OCI-LY1 (cell line): ENCODE measurements at regions not wholly inside any gene's neighbourhood (a gene's known extent, or its start where the extent isn't known, plus 50 kb on each side); places are given as distances from the start of the nearest gene placed in this dataset.

ENCODE experiments used
- H2AFZ ChIP-seq: fragments of 200-600 bp; sonication (generic), shearing (Covaris generic); 2 replicates; pipeline ENCODE4 v1.6.0; 2014; ENCODE audit warnings: antibody characterized with exemption, mild to moderate bottlenecking, low read length
- H3F3A ChIP-seq: fragments of 200-600 bp; sonication (generic), shearing (Covaris generic); 2 replicates; pipeline ENCODE4 v1.6.0; 2014; ENCODE audit warnings: mild to moderate bottlenecking, antibody characterized with exemption, low read length, moderate library complexity; ENCODE audit not compliant: insufficient read depth
- H3K27ac ChIP-seq: fragments of 200-600 bp; sonication (generic); 2 replicates; pipeline ENCODE4 v1.5.1; 2014; ENCODE audit warnings: low read length, mixed run types, mild to moderate bottlenecking, low read depth; ENCODE audit not compliant: poor library complexity, severe bottlenecking
- H3K27me3 ChIP-seq: fragments of 200-600 bp; sonication (generic); 2 replicates; pipeline ENCODE4 v1.6.0; 2014; ENCODE audit warnings: antibody characterized with exemption, mild to moderate bottlenecking, low read length, moderate library complexity; ENCODE audit not compliant: insufficient read depth
- H3K36me3 ChIP-seq: fragments of 200-600 bp; sonication (generic); 2 replicates; pipeline ENCODE4 v1.6.1; 2014; ENCODE audit warnings: mild to moderate bottlenecking, antibody characterized with exemption, low read length, moderate library complexity, mixed read lengths; ENCODE audit not compliant: insufficient read depth
- H3K4me1 ChIP-seq: fragments of 200-600 bp; sonication (generic); 2 replicates; pipeline ENCODE4 v1.5.1; 2014; ENCODE audit warnings: mild to moderate bottlenecking, low read length, moderate library complexity; ENCODE audit not compliant: insufficient read depth, severe bottlenecking
- H3K4me2 ChIP-seq: fragments of 200-600 bp; sonication (generic), shearing (Covaris generic); 2 replicates; pipeline ENCODE4 v1.6.1; 2014; ENCODE audit warnings: low read length
- H3K4me3 ChIP-seq: fragments of 200-600 bp; sonication (generic); 2 replicates; pipeline ENCODE4 v1.5.1; 2014; ENCODE audit warnings: low read length, low read depth, mild to moderate bottlenecking, mixed read lengths; ENCODE audit not compliant: poor library complexity, severe bottlenecking
- H3K79me2 ChIP-seq: fragments of 200-600 bp; shearing (Covaris generic); 2 replicates; pipeline ENCODE4 v1.6.1; 2016; ENCODE audit warnings: mixed run types, low read length, mixed read lengths; ENCODE audit not compliant: insufficient read depth
- H3K9ac ChIP-seq: fragments of 200-600 bp; sonication (generic), shearing (Covaris generic); 2 replicates; pipeline ENCODE4 v1.6.1; 2014; ENCODE audit warnings: mild to moderate bottlenecking, low read length, mixed read lengths
- H3K9me2 ChIP-seq: fragments of 200-600 bp; sonication (generic), shearing (Covaris generic); 2 replicates; pipeline ENCODE4 v1.6.1; 2014; ENCODE audit warnings: low read depth, mild to moderate bottlenecking, low read length, mixed read lengths
- H3K9me3 ChIP-seq: fragments of 200-600 bp; shearing (Covaris generic); 2 replicates; pipeline ENCODE4 v1.6.1; 2014; ENCODE audit warnings: low read length, mixed read lengths
- H4K20me1 ChIP-seq: fragments of 200-600 bp; sonication (generic), shearing (Covaris generic); 2 replicates; pipeline ENCODE4 v1.6.0; 2016; ENCODE audit warnings: mild to moderate bottlenecking, low read length; ENCODE audit not compliant: insufficient read depth
- CTCF ChIP-seq: fragments of 200-600 bp; sonication (generic), shearing (Covaris generic); IDR thresholded peaks from 2 replicates; pipeline ENCODE4 v1.5.1; 2017; ENCODE audit warnings: mild to moderate bottlenecking, antibody characterized with exemption, low read length, moderate library complexity, mixed read lengths
- EZH2 ChIP-seq: fragments of 200-600 bp; sonication (generic), shearing (Covaris generic); IDR thresholded peaks from 2 replicates; pipeline ENCODE4 v1.8.0; 2017; ENCODE audit warnings: borderline replicate concordance, mixed run types, mild to moderate bottlenecking, antibody characterized with exemption, low read length, moderate library complexity, mixed read lengths

- H3K4me1 ChIP-seq: no peaks in the 10 kb centered on the region
- H3K9ac ChIP-seq: no peak overlapping the region
- no peak overlapping the region for H3K4me2 ChIP-seq
- no peaks in the 10 kb centered on the region for H3K27me3 ChIP-seq
- H3K9me3 ChIP-seq: no peaks in the 10 kb centered on the region
- H3K27ac ChIP-seq: no peak overlapping the region
- no peaks in the 10 kb centered on the region for H3F3A ChIP-seq
- H2AFZ ChIP-seq: no peak overlapping the region
- no peak overlapping the region for H3K4me3 ChIP-seq
- TF ChIP-seq EZH2 (no peak), CTCF (no peak)
- H3K79me2 ChIP-seq: no peaks in the 10 kb centered on the region
- H3K36me3 ChIP-seq: no peaks in the 10 kb centered on the region
- H3K9me2 ChIP-seq: no peaks in the 10 kb centered on the region
- no peaks in the 10 kb centered on the region for H4K20me1 ChIP-seq
These were observed 337.5 kb downstream of the HRH4 start for GRCh38 chr18:24797981-24798380.

- H3K79me2 ChIP-seq: no peaks in the 10 kb centered on the region
- H3K36me3 ChIP-seq: no peaks in the 10 kb centered on the region
- no peak overlapping the region for H2AFZ ChIP-seq
- TF ChIP-seq EZH2: no peak
- TF ChIP-seq CTCF: no peak
- no peak overlapping the region for H3K9ac ChIP-seq
- no peaks in the 10 kb centered on the region for H3K27me3 ChIP-seq
- H3K9me3 ChIP-seq: no peaks in the 10 kb centered on the region
- H3K4me3 ChIP-seq: no peak overlapping the region
- no peaks in the 10 kb centered on the region for H3F3A ChIP-seq
- no peaks in the 10 kb centered on the region for H3K9me2 ChIP-seq
- no peaks in the 10 kb centered on the region for H3K4me1 ChIP-seq
- H4K20me1 ChIP-seq: no peaks in the 10 kb centered on the region
- H3K27ac ChIP-seq: no peak overlapping the region
- H3K4me2 ChIP-seq: no peak overlapping the region
These were observed 338.7 kb downstream of the HRH4 start for GRCh38 chr18:24799176-24799575.

- Histone ChIP-seq H3K9me2 (no peaks in the 10 kb centered on the region), H3K9me3 (no peaks in the 10 kb centered on the region), H3K36me3 (no peaks in the 10 kb centered on the region), H3K79me2 (no peaks in the 10 kb centered on the region), H3F3A (no peaks in the 10 kb centered on the region), H3K27ac (no peak overlapping the region), H3K4me2 (no peak overlapping the region), H4K20me1 (no peaks in the 10 kb centered on the region), H3K9ac (no peak overlapping the region), H3K4me1 (no peaks in the 10 kb centered on the region), H2AFZ (no peak overlapping the region), H3K4me3 (no peak overlapping the region), H3K27me3 (no peaks in the 10 kb centered on the region)
- TF ChIP-seq EZH2 (no peak), CTCF (no peak)
These were observed 339.3 kb downstream of the HRH4 start for GRCh38 chr18:24799720-24800119.
